H7 (cell line): ENCODE measurements at regions not wholly inside any gene's neighbourhood (a gene's known extent, or its start where the extent isn't known, plus 50 kb on each side); places are given as distances from the start of the nearest gene placed in this dataset.
"Not testable (repeated sequence)": the region's sequence is repeated elsewhere in the genome, so short reads cannot be mapped to it uniquely, and the experiment has no call there.

Experiments
- DNase-seq: peaks from one replicate; pipeline ENCODE4 v3.0.0; 2012
- H3K27me3 ChIP-seq: 2 replicates; pipeline ENCODE4 v1.6.0; 2011; ENCODE audit warnings: mild to moderate bottlenecking, low read length; ENCODE audit not compliant: control insufficient read depth, insufficient read depth
- H3K36me3 ChIP-seq: replicated peaks from 2 replicates; pipeline ENCODE4 v1.5.1; 2011; ENCODE audit warnings: low read length; ENCODE audit not compliant: control insufficient read depth, insufficient read depth
- H3K4me3 ChIP-seq: 2 replicates; pipeline ENCODE4 v1.5.1; 2011; ENCODE audit warnings: low read depth, mild to moderate bottlenecking, control low read depth, low read length, moderate library complexity; ENCODE audit not compliant: insufficient read depth

GRCh38 chr7:155382802-155383171, 75.1 kb upstream of the EN2 start:
- no peak overlapping the region for H3K4me3 ChIP-seq
- no peak for DNase-seq
- H3K27me3 ChIP-seq, result peaks cover 78% of the 10 kb centered on the region

GRCh38 chr7:155383756-155384491, 74.0 kb upstream of the EN2 start:
- DNase-seq, result no peak
- no peak overlapping the region for H3K4me3 ChIP-seq
- H3K36me3 ChIP-seq, result no peaks in the 10 kb centered on the region
- H3K27me3 ChIP-seq, result peaks cover 66% of the 10 kb centered on the region

More at GRCh38 chr7:155382802-155383171, 75.1 kb upstream of the EN2 start:
- H3K36me3 ChIP-seq, result no peaks in the 10 kb centered on the region

DNA sequence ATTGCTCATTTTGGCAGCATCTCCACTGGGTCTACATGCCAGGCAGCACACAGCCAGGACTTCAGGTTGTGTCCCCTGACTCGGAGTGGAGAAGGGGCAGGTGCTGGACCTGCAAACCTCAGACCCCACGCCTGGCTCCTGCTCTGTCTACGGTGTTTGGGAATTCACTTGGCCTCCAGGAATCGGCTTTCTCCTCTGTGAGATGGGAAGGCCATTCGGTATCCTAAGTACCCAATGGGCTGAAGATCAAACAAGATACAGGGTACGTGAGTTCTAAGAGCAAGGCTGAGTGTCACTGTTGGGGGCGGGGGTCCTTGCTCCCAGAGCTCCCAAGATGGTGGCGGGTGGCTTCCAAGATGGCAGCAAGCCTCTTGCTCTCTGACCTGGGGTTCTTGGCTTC, 73.2 kb upstream of the EN2 start:
- H3K36me3 ChIP-seq, result no peaks in the 10 kb centered on the region
- H3K4me3 ChIP-seq, result no peak overlapping the region
- peaks cover 58% of the 10 kb centered on the region for H3K27me3 ChIP-seq
- DNase-seq, result no peak

DNA sequence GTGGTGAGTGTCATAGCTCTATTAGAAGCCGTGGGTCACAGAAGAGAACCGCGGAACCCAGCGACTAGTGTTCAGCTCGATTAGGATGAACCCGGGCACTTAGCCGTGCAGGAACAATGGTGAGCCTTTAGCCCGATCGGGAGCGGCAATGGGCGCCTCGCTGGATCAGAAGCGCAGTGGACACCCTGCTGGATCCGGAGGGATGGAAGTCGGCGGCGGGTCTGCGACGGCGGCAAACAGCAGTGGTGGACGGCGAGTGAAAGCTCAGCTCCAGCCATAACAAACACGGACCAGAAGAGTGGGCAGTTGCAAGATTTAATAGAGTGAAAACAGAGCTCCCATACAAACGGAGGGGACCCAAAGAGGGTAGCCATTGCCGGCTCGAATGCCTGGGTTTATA, 72.7 kb upstream of the EN2 start:
- not testable (repeated sequence) for DNase-seq, H3K4me3 ChIP-seq, H3K36me3 ChIP-seq
- peaks cover 54% of the 10 kb centered on the region for H3K27me3 ChIP-seq

DNA sequence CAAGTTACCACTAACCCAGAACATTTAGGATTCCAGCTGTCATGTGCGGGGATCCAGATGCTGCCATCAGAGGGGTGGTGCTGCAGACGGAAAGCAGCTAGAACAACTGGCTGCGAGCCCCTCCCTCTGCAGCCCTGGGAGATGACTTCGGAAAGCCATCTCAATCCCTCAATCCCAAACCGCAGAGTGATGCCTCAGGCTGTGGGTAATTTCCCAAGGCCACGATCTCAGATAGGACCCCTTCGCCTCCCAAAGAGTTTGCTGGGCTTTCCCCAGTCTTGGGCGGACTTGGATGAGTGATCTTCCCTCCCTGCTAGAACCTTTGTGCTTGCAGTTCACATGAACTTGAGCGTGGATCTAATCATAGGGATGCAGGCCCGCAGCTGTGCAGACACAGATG, 71.3 kb upstream of the EN2 start:
- DNase-seq, result no peak
- H3K4me3 ChIP-seq, result no peak overlapping the region
- H3K36me3 ChIP-seq, result no peaks in the 10 kb centered on the region
- peaks cover 40% of the 10 kb centered on the region for H3K27me3 ChIP-seq

DNA sequence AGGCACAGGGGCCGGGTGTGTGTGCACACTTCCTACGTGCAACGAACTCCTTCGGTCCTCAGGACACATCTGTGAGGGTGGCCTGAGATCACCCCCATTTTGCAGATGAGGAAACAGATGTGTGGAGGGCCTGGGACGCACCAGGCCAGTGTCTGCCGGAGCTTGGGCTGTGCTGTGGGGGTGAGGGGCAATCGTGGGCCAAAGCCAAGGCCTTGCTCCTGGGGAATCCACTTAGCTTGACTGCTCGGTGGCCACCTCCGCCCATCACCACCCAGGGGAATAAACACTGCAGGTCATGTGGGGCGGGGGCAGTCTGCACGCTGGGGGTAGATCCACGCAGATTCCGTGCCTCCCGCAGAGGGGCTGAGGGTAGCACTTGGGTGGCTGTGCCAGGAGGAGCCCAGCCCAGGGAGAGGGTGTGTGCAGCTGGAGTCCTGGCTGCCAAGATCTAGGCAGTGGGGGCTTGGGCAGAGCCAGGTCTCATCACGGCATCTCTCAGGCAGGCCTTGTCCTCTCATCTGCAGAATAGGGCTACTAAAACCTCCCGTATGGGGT, 70.8 kb upstream of the EN2 start:
- Histone ChIP-seq H3K4me3 (no peak overlapping the region), H3K36me3 (no peaks in the 10 kb centered on the region), H3K27me3 (peaks cover 34% of the 10 kb centered on the region)
- no peak for DNase-seq

GRCh38 chr7:155388561-155388960, 69.4 kb upstream of the EN2 start:
- no peak overlapping the region for H3K4me3 ChIP-seq
- DNase-seq, result no peak
- peaks cover 20% of the 10 kb centered on the region for H3K27me3 ChIP-seq
- H3K36me3 ChIP-seq, result no peaks in the 10 kb centered on the region

GRCh38 chr7:155391414-155391813, 66.5 kb upstream of the EN2 start:
- H3K36me3 ChIP-seq, result no peaks in the 10 kb centered on the region
- peaks cover 3% of the 10 kb centered on the region for H3K27me3 ChIP-seq
- no peak overlapping the region for H3K4me3 ChIP-seq
- DNase-seq, result no peak

GRCh38 chr7:155392726-155393570, 65.0 kb upstream of the EN2 start:
- DNase-seq, result no peak
- H3K36me3 ChIP-seq, result no peaks in the 10 kb centered on the region
- no peaks in the 10 kb centered on the region for H3K27me3 ChIP-seq
- no peak overlapping the region for H3K4me3 ChIP-seq

DNA sequence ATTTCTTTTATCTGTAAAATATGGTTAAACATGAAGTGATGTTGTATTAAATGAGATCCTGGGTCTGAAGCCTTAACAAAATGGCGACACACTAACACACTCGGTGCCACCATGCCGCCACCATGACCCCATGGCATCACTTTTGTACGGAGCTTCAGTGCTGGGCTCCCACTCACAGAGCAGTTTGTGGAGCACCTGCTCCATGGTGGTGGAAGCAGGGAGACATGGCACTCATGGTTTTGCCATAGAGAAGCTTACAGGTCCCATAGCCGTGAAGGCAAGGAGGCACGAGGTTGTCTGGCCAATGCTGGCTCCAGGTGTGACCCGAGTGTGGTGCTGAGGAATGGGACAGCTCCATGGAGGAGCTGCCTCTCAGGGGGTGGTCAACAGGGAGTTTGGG, 63.5 kb upstream of the EN2 start:
- Histone ChIP-seq H3K4me3 (no peak overlapping the region), H3K27me3 (no peaks in the 10 kb centered on the region), H3K36me3 (no peaks in the 10 kb centered on the region)
- no peak for DNase-seq

DNA sequence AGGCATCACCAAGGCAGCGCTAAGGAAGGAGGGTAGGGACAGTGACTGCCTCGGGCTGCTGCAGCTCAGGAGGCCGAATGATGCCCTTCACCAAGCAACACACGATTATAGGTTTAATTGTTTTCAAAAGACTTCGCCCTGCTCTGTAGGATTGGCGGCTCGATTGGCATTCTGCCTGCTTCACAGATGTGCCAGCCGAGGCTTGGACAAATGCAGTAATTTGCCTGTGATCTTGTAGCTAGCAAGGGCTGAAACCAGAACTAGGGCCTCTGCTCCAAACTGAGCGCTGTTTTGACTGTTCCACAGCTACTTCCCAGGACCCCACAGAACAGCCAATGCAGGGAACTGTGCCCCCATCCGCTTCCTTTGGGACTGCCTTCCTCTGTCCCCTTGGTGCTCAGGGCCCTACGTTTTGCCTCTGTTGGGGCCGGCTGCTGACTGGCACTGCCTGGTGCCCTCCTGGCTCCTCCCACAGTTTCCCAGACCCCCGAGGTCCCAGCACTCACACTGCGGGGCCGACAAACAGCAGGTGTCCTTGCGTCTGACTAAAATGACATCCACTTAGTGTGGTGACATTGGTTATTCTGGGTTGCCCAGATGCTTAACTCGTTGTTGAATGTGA, 62.6 kb upstream of the EN2 start:
- no peaks in the 10 kb centered on the region for H3K36me3 ChIP-seq
- peak; percentile 60 for DNase-seq
- H3K27me3 ChIP-seq, result no peaks in the 10 kb centered on the region
- H3K4me3 ChIP-seq, result no peak overlapping the region

DNA sequence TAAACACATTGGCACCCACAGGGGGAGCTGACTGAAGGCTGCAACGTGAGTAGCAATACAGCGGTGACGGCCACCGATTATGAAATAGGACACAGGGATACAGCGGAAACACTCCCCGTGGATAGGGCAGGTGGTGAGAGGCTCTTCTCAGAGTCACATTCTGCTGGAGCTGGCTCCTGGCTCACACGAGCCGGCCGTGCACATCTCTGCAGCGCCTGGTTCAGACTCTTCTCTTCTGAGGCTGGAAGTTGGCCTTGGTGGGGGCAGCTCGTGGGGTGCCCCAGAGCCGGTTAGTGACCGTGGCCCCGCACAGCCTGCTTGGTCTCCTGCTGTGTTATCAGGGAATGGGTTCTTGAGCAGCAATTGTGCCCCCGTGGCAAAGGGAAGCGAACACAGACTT, 61.3 kb upstream of the EN2 start:
- DNase-seq, result peak; percentile 42
- Histone ChIP-seq H3K36me3 (no peaks in the 10 kb centered on the region), H3K27me3 (no peaks in the 10 kb centered on the region), H3K4me3 (no peak overlapping the region)

DNA sequence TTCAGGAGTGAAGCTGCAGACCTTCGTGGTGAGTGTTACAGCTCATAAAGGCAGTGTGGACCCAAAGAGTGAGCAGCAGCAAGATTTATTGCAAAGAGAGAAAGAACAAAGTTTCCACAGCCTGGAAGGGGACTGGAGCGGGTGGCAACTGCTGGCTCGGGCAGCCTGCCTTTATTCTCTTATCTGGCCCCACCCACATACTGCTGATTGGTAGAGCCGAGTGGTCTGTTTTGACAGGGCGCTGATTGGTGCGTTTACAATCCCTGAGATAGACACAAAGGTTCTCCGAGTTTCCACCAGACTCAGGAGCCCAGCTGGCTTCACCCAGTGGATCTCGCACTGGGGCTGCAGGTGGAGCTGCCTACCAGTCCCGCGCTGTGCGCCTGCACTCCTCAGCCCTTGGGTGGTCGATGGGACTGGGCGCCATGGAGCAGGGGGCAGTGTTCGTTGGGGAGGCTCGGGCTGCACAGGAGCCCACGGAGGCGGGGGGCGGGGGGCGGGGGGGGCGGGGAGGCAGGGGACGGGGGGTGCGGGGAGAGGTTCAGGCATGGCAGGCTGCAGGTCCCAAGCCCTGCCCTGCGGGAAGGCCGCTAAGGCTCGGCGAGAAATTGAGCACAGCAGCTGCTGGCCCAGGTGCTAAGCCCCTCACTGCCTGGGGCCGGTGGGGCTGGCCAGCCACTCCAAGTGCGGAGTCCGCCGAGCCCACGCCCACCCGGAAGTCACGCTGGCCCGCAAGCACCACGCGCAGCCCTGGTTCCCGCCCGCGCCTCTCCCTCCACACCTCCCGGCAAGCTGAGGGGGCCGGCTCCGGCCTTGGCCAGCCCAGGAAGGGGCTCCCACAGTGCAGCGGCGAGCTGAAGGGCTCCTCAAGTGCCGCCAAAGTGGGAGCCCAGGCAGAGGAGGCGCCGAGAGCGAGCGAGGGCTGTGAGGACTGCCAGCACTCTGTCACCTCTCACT, 59.9 kb upstream of the EN2 start:
- not testable (repeated sequence) for H3K4me3 ChIP-seq, H3K27me3 ChIP-seq, H3K36me3 ChIP-seq, DNase-seq

- DNase-seq, result peak; percentile 87
- H3K4me3 ChIP-seq, result no peak overlapping the region
- H3K36me3 ChIP-seq, result no peaks in the 10 kb centered on the region
- no peaks in the 10 kb centered on the region for H3K27me3 ChIP-seq
These were observed 59.0 kb upstream of the EN2 start for GRCh38 chr7:155398944-155399343.
